ENCODE measurements at regions not wholly inside any gene's neighbourhood (a gene's known extent, or its start where the extent isn't known, plus 50 kb on each side); places are given as distances from the start of the nearest gene placed in this dataset.

- no peak for DNase-seq
Observed at GRCh38 chr15:46676233-46677206, 1040.8 kb upstream of the SEMA6D start.

GRCh38 chr15:46677491-46677890 is 1039.8 kb upstream of the SEMA6D start:
- DNase-seq: no peak

GRCh38 chr15:46681901-46682300 is 1035.4 kb upstream of the SEMA6D start:
- DNase-seq: no peak

- DNase-seq: no peak
Observed at GRCh38 chr15:46682969-46683791, 1034.1 kb upstream of the SEMA6D start.

GRCh38 chr15:46685096-46685495 is 1032.2 kb upstream of the SEMA6D start:
- DNase-seq: no peak

- DNase-seq: no peak
Observed at GRCh38 chr15:46685681-46686080, 1031.6 kb upstream of the SEMA6D start.

- no peak for DNase-seq
Observed at GRCh38 chr15:46696281-46696680, 1021.0 kb upstream of the SEMA6D start.

- no peak for DNase-seq
Observed at GRCh38 chr15:46701346-46701745, 1016.0 kb upstream of the SEMA6D start.

GRCh38 chr15:46701896-46702295 is 1015.4 kb upstream of the SEMA6D start:
- no peak for DNase-seq

GRCh38 chr15:46703020-46703861 is 1014.1 kb upstream of the SEMA6D start:
- no peak for DNase-seq

GRCh38 chr15:46703871-46704637 is 1013.3 kb upstream of the SEMA6D start:
- no peak for DNase-seq

- no peak for DNase-seq
Observed at GRCh38 chr15:46707452-46707851, 1009.9 kb upstream of the SEMA6D start.

- DNase-seq: no peak
Observed at GRCh38 chr15:46708226-46708625, 1009.1 kb upstream of the SEMA6D start.

GRCh38 chr15:46709460-46710083 is 1007.7 kb upstream of the SEMA6D start:
- no peak for DNase-seq

GRCh38 chr15:46710401-46710960 is 1006.8 kb upstream of the SEMA6D start:
- no peak for DNase-seq

- DNase-seq: no peak
Observed at GRCh38 chr15:46713045-46713444, 1004.3 kb upstream of the SEMA6D start.

GRCh38 chr15:46714950-46715349 is 1002.4 kb upstream of the SEMA6D start:
- DNase-seq: no peak

GRCh38 chr15:46723308-46723707 is 994.0 kb upstream of the SEMA6D start:
- DNase-seq: no peak

- no peak for DNase-seq
Observed at GRCh38 chr15:46732060-46732459, 985.2 kb upstream of the SEMA6D start.

GRCh38 chr15:46735115-46735514 is 982.2 kb upstream of the SEMA6D start:
- DNase-seq: no peak

- DNase-seq: no peak
Observed at GRCh38 chr15:46751303-46751702, 966.0 kb upstream of the SEMA6D start.
